ENCODE measurements at regions not wholly inside any gene's neighbourhood (a gene's known extent, or its start where the extent isn't known, plus 50 kb on each side); places are given as distances from the start of the nearest gene placed in this dataset.

DNA sequence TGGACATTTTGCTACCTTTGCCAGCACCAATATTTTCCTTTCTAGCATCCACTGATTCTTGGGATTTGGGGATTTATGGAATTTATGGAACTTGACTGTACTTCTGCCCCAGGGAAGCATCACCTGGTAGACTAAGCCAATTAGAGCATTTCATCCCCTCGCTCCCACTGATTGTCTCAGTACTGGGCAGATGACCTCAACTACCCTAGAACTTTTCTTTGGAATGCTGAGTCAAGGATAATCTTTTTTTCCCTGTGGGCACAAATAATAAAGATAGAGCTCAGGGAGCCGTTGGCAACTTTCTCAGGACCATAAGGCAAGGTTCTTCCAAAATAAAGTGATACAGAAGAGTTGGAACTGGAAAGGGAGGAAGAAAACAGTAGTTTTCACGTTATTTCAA lies 438.4 kb downstream of the PLK2 start (continued):
- TF ChIP-seq KDM1A (IDR thresholded peaks at IDR 0.05; ENCODE audit: borderline replicate concordance, low read length): no peak
- no peak for TF ChIP-seq CTBP2 (IDR thresholded peaks at IDR 0.05; ENCODE audit: borderline replicate concordance, insufficient read depth, insufficient read length, low read length)
- TF ChIP-seq SRF (IDR thresholded peaks at IDR 0.05; ENCODE audit: low read depth, low read length): no peak
- TF ChIP-seq EGR1 (IDR thresholded peaks at IDR 0.05; ENCODE audit: borderline replicate concordance, low read depth, low read length): no peak
- no peak for TF ChIP-seq POLR2AphosphoS5 (IDR thresholded peaks at IDR 0.05; ENCODE audit: low read depth, low read length)

Data from H1 (cell line).